A673 (cell line): ENCODE measurements at regions not wholly inside any gene's neighbourhood (a gene's known extent, or its start where the extent isn't known, plus 50 kb on each side); places are given as distances from the start of the nearest gene placed in this dataset.

Experiments used
- BruUV-seq: library from RNA; stranded (reverse); fragments of 400-500 nt; replicated peaks from 2 replicates; lab custom pipeline; 2021; lab: Mats Ljungman, UMichigan
- CTCF ChIA-PET: fragments of 300-600 bp; sonication (Branson Sonifier 250); formaldehyde crosslinking; loops from one replicate; lab custom pipeline; 2022; ENCODE audit warnings: antibody characterized with exemption; lab: Charles Lee
- POLR2A ChIA-PET: fragments of 300-600 bp; sonication (Branson Sonifier 250); formaldehyde crosslinking; loops from one replicate; lab custom pipeline; 2022; ENCODE audit warnings: antibody characterized with exemption; ENCODE audit not compliant: low non-redundant PET; lab: Charles Lee
- DNase-seq: peaks from one replicate; pipeline ENCODE4 v3.0.0-alpha.2; 2015; ENCODE audit warnings: low spot score
- H3K27ac ChIP-seq: fragments of 200-600 bp; sonication (generic); 2 replicates; pipeline ENCODE4 v1.5.1; 2016; ENCODE audit warnings: mixed run types, low read depth, mild to moderate bottlenecking, mixed read lengths, antibody characterized with exemption, low read length; ENCODE audit not compliant: poor library complexity, severe bottlenecking
- H3K27me3 ChIP-seq: fragments of 200-600 bp; sonication (generic); replicated peaks from 2 replicates; pipeline ENCODE4 v1.6.1; 2017; ENCODE audit warnings: mixed run types, low read depth, mild to moderate bottlenecking, mixed read lengths, antibody characterized with exemption, low read length; ENCODE audit not compliant: insufficient read depth, poor library complexity
- H3K36me3 ChIP-seq: fragments of 200-600 bp; sonication (generic); 2 replicates; pipeline ENCODE4 v1.6.1; 2016; ENCODE audit warnings: mixed run types, mild to moderate bottlenecking, mixed read lengths, antibody characterized with exemption, low read length; ENCODE audit not compliant: insufficient read depth, poor library complexity, severe bottlenecking
- H3K4me1 ChIP-seq: fragments of 200-600 bp; sonication (generic); 2 replicates; pipeline ENCODE4 v1.6.1; 2017; ENCODE audit warnings: mixed run types, mild to moderate bottlenecking, mixed read lengths, antibody characterized with exemption, low read length; ENCODE audit not compliant: insufficient read depth, poor library complexity, severe bottlenecking
- H3K4me3 ChIP-seq: fragments of 200-600 bp; sonication (generic); 2 replicates; pipeline ENCODE4 v1.5.1; 2016; ENCODE audit warnings: low read depth, mixed run types, mild to moderate bottlenecking, mixed read lengths, low read length; ENCODE audit not compliant: poor library complexity, severe bottlenecking
- H3K9me3 ChIP-seq: fragments of 200-600 bp; sonication (generic); 2 replicates; pipeline ENCODE4 v1.6.1; 2016; ENCODE audit warnings: mixed run types, low read depth, mild to moderate bottlenecking, mixed read lengths, antibody characterized with exemption, low read length; ENCODE audit not compliant: poor library complexity, severe bottlenecking
- CTCF ChIP-seq: fragments of 300-800, 200-600 bp; sonication (generic); conservative IDR thresholded peaks from 2 replicates; pipeline ENCODE4 v1.5.1; 2017; ENCODE audit warnings: low read depth, mild to moderate bottlenecking, antibody characterized with exemption, low read length, moderate library complexity, mixed read lengths
- EZH2 ChIP-seq: fragments of 200-600 bp; sonication (generic); IDR thresholded peaks from 2 replicates; pipeline ENCODE4 v1.6.1; 2017; ENCODE audit warnings: borderline replicate concordance, low read depth, mild to moderate bottlenecking, mixed read lengths, antibody characterized with exemption, low read length; ENCODE audit not compliant: poor library complexity, severe bottlenecking
- intact Hi-C: fragments of 100-400 bp; cut with micrococcal nuclease; formaldehyde crosslinking; loops from one replicate; pipeline ENCODE4 v1.10.0; 2022; ENCODE audit not compliant: unreplicated experiment

- H3K4me1 ChIP-seq = no peaks in the 10 kb centered on the region
- BruUV-seq = no TSS peak
- DNase-seq = no peak
- H3K27ac ChIP-seq = no peak overlapping the region
- intact Hi-C loops = no loop called here
- H3K4me3 ChIP-seq = no peak overlapping the region
- H3K27me3 ChIP-seq = no peaks in the 10 kb centered on the region
- no peaks in the 10 kb centered on the region for H3K36me3 ChIP-seq
- no peaks in the 10 kb centered on the region for H3K9me3 ChIP-seq
- no peak for TF ChIP-seq EZH2
- ChIA-PET POLR2A (no interaction called here), CTCF (no interaction called here)
These were observed 446.2 kb downstream of the ADRA2A start for GRCh38 chr10:111523016-111523415.

- H3K27me3 ChIP-seq = no peaks in the 10 kb centered on the region
- BruUV-seq = no TSS peak
- TF ChIP-seq EZH2 (no peak), CTCF (no peak)
- ChIA-PET CTCF (no interaction called here), POLR2A (no interaction called here)
- no peaks in the 10 kb centered on the region for H3K36me3 ChIP-seq
- no peaks in the 10 kb centered on the region for H3K9me3 ChIP-seq
- no peaks in the 10 kb centered on the region for H3K4me1 ChIP-seq
- DNase-seq = no peak
- intact Hi-C loops = no loop called here
- H3K27ac ChIP-seq = no peak overlapping the region
- no peak overlapping the region for H3K4me3 ChIP-seq
These were observed 447.3 kb downstream of the ADRA2A start for GRCh38 chr10:111524134-111524533.

- Histone ChIP-seq H3K27me3 (no peaks in the 10 kb centered on the region), H3K4me1 (no peaks in the 10 kb centered on the region), H3K9me3 (no peaks in the 10 kb centered on the region), H3K4me3 (no peak overlapping the region), H3K27ac (no peak overlapping the region), H3K36me3 (no peaks in the 10 kb centered on the region)
- no TSS peak for BruUV-seq
- intact Hi-C loops = no loop called here
- DNase-seq = no peak
- POLR2A ChIA-PET = no interaction called here
- TF ChIP-seq EZH2 (no peak), CTCF (no peak)
- CTCF ChIA-PET = no interaction called here
These were observed 448.9 kb downstream of the ADRA2A start for GRCh38 chr10:111525696-111526095.

GRCh38 chr10:111531690-111532089 is 454.9 kb downstream of the ADRA2A start:
- TF ChIP-seq EZH2 = no peak
- no peak for TF ChIP-seq CTCF
- BruUV-seq = no TSS peak
- Histone ChIP-seq H3K36me3 (no peaks in the 10 kb centered on the region), H3K27ac (no peak overlapping the region), H3K4me3 (no peak overlapping the region), H3K4me1 (no peaks in the 10 kb centered on the region), H3K9me3 (no peaks in the 10 kb centered on the region), H3K27me3 (peaks cover under 1% of the 10 kb centered on the region)
- ChIA-PET POLR2A (no interaction called here), CTCF (no interaction called here)
- intact Hi-C loops = no loop called here
- DNase-seq = no peak
